HG03045 (cell line): ENCODE measurements at regions not wholly inside any gene's neighbourhood (a gene's known extent, or its start where the extent isn't known, plus 50 kb on each side); places are given as distances from the start of the nearest gene placed in this dataset.

Experiments
- ATAC-seq: cut with Tn5 transposase; IDR thresholded peaks from one replicate; pipeline ENCODE4 v1.9.1; 2021; ENCODE audit warnings: mild to moderate bottlenecking, moderate library complexity; ENCODE audit not compliant: unreplicated experiment

- ATAC-seq: no peak
Measured at GRCh38 chr3:27593173-27593572, 109.0 kb upstream of the SLC4A7 start.

GRCh38 chr3:27591312-27592210, 107.4 kb upstream of the SLC4A7 start:
- peak; percentile 38 for ATAC-seq

- no peak for ATAC-seq
Measured at GRCh38 chr3:27590437-27591298, 106.5 kb upstream of the SLC4A7 start.

- ATAC-seq: no peak
Measured at GRCh38 chr3:27589795-27590194, 105.6 kb upstream of the SLC4A7 start.

GRCh38 chr3:27585429-27585828, 101.2 kb upstream of the SLC4A7 start:
- no peak for ATAC-seq

GRCh38 chr3:27584874-27585273, 100.7 kb upstream of the SLC4A7 start:
- no peak for ATAC-seq

GRCh38 chr3:27581852-27582251, 97.7 kb upstream of the SLC4A7 start:
- ATAC-seq: no peak

- no peak for ATAC-seq
Measured at GRCh38 chr3:27578032-27578431, 93.8 kb upstream of the SLC4A7 start.

GRCh38 chr3:27577504-27577903, 93.3 kb upstream of the SLC4A7 start:
- no peak for ATAC-seq

GRCh38 chr3:27576171-27576570, 92.0 kb upstream of the SLC4A7 start:
- no peak for ATAC-seq

GRCh38 chr3:27575499-27575898, 91.3 kb upstream of the SLC4A7 start:
- no peak for ATAC-seq

GRCh38 chr3:27574438-27574795, 90.2 kb upstream of the SLC4A7 start:
- ATAC-seq: no peak

GRCh38 chr3:27573780-27574437, 89.7 kb upstream of the SLC4A7 start:
- no peak for ATAC-seq

- ATAC-seq: no peak
Measured at GRCh38 chr3:27573138-27573537, 89.0 kb upstream of the SLC4A7 start.

- ATAC-seq: no peak
Measured at GRCh38 chr3:27571345-27571744, 87.2 kb upstream of the SLC4A7 start.

GRCh38 chr3:27570421-27571106, 86.4 kb upstream of the SLC4A7 start:
- ATAC-seq: no peak

GRCh38 chr3:27568393-27568792, 84.2 kb upstream of the SLC4A7 start:
- ATAC-seq: no peak

GRCh38 chr3:27567251-27567650, 83.1 kb upstream of the SLC4A7 start:
- no peak for ATAC-seq

GRCh38 chr3:27565201-27565852, 81.1 kb upstream of the SLC4A7 start:
- no peak for ATAC-seq

GRCh38 chr3:27561576-27561975, 77.4 kb upstream of the SLC4A7 start:
- no peak for ATAC-seq
